Retinal pigment epithelial cell (primary cell): ENCODE measurements at regions not wholly inside any gene's neighbourhood (a gene's known extent, or its start where the extent isn't known, plus 50 kb on each side); places are given as distances from the start of the nearest gene placed in this dataset.

Experiments
- DNase-seq: peaks from one replicate; pipeline ENCODE4 v3.0.0-alpha.2; 2010; ENCODE audit warnings: low read depth
- H3K4me3 ChIP-seq: 2 replicates; pipeline ENCODE4 v1.5.1; 2011; ENCODE audit warnings: mild to moderate bottlenecking, low read length, control low read depth, moderate library complexity
- CTCF ChIP-seq: conservative IDR thresholded peaks from 2 replicates; pipeline ENCODE4 v1.5.1; 2011; ENCODE audit warnings: low read depth, low read length, control low read depth, inconsistent platforms

- no peak for TF ChIP-seq CTCF
These were observed 145.4 kb downstream of the MTX2 start for GRCh38 chr2:176414641-176415040.

GRCh38 chr2:176415174-176415895, 146.1 kb downstream of the MTX2 start:
- no peak overlapping the region for H3K4me3 ChIP-seq
- DNase-seq = no peak
- no peak for TF ChIP-seq CTCF

More at GRCh38 chr2:176414641-176415040, 145.4 kb downstream of the MTX2 start:
- H3K4me3 ChIP-seq = no peak overlapping the region
- DNase-seq = no peak

- no peak overlapping the region for H3K4me3 ChIP-seq
- no peak for TF ChIP-seq CTCF
- no peak for DNase-seq
These were observed 146.8 kb downstream of the MTX2 start for GRCh38 chr2:176415937-176416499.

- no peak for DNase-seq
- TF ChIP-seq CTCF = no peak
These were observed 149.5 kb downstream of the MTX2 start for GRCh38 chr2:176418768-176419167.

GRCh38 chr2:176419591-176420071, 150.4 kb downstream of the MTX2 start:
- no peak overlapping the region for H3K4me3 ChIP-seq
- no peak for DNase-seq
- TF ChIP-seq CTCF = no peak

More at GRCh38 chr2:176418768-176419167, 149.5 kb downstream of the MTX2 start:
- no peak overlapping the region for H3K4me3 ChIP-seq

GRCh38 chr2:176421297-176422050, 152.2 kb downstream of the MTX2 start:
- TF ChIP-seq CTCF = no peak
- DNase-seq = no peak
- H3K4me3 ChIP-seq = no peak overlapping the region
